Right hindlimb (tissue), 1 donor: ENCODE measurements at regions not wholly inside any gene's neighbourhood (a gene's known extent, or its start where the extent isn't known, plus 50 kb on each side); places are given as distances from the start of the nearest gene placed in this dataset.
"Not testable (repeated sequence)": the region's sequence is repeated elsewhere in the genome, so short reads cannot be mapped to it uniquely, and the experiment has no call there.

Source experiments
- DNase-seq: peaks from one replicate; pipeline ENCODE4 v3.0.0-alpha.2; 2018

DNA sequence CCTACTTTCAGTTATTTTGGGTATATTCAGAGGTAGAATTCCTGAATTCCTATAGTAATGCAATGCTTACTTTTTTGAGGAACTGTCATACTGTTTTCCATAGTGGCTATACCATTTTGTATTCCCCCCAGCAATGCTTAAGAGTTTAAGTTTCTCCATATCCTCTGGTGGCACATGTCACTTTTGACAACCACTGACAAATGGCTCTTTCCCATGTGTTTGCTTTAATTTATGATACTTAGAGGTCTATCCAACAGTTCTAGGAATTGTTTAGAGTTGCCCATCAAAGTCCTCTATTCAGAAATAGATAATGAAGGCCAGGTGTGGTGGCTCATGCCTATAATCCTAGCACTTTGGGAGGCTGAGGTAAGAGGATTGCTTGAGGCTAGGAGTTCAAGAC lies 128.9 kb upstream of the CFAP20DC start:
- no peak for DNase-seq

GRCh38 chr3:59171491-59171890 lies 121.7 kb upstream of the CFAP20DC start:
- DNase-seq = no peak

- DNase-seq = not testable (repeated sequence)
Observed at GRCh38 chr3:59170166-59170565, 120.3 kb upstream of the CFAP20DC start.

- no peak for DNase-seq
Observed at GRCh38 chr3:59167756-59168155, 117.9 kb upstream of the CFAP20DC start.

DNA sequence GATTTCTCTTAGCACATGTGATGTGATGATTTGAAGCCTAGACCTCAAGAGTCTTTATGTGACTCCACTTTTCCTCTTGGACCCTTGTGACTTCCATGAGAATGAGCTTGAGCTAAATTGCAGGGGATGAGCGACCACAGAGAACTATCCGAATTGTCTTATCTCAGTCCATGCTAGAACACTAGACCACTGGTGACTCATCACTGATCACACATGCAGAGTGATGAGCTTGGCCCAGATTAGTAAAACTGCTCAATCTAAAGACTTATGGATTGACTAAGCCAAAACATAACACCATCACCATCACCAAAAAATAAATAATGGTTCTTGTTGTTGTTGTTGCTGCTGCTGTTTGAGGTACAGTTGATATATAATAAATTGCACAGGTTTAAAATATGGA lies 114.1 kb upstream of the CFAP20DC start:
- DNase-seq = no peak

DNA sequence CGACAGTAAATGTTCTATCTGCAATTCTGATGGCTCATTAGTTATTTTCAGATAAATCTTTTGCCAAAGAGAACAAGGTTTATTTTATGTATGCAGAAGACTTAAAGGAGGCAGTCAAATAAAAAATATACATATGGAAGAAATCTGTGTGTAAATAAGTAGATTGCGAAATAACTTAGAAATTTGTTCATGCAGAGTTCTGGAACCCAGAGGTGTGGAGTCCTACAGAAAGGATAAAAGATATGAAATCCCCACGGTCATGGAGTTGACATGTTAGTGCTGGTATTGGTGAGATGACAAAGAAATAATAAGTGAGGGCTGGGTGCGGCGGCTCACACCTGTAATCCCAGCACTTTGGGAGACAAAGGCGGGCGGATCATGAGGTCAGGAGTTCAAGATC lies 111.2 kb upstream of the CFAP20DC start:
- DNase-seq = no peak

- no peak for DNase-seq
Observed at GRCh38 chr3:59160133-59160746, 110.4 kb upstream of the CFAP20DC start.

DNA sequence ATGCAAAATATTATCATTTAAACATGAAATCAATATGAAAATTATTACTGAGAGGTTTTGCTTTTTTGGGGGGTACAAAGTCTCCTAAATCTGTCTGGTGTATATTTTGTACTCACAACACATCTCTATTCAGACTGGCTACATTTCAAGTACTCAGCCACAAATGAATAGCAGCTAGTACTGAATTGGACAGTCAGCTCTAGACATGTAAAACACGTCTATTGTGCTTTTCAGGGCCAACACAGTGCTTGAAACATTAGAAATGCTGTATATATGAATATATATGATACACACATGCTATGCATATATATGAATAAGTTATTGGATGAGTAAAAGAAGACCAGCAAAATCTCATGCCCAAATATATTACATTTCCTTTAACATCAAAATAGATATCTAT lies 103.8 kb upstream of the CFAP20DC start:
- DNase-seq = no peak

DNA sequence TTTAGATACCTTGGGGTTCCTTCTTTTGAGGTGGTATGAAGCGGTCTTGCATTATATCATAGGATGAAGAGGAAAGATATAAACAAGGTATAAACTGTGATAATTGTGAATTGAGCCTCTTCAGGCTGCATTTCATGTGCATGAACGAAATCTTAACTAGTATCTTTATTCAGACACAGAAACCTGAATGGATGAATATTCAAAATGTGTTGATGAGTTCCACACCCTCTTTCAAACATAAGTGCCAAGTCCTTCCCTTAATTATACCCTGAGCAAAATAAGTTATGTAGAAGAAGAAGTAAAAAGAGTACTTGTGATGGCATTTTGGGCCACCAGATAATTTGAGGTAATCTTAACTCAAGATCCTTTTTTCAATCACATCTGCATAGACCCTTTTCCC lies 103.1 kb upstream of the CFAP20DC start:
- no peak for DNase-seq

- no peak for DNase-seq
Observed at GRCh38 chr3:59150039-59150438, 100.2 kb upstream of the CFAP20DC start.

DNA sequence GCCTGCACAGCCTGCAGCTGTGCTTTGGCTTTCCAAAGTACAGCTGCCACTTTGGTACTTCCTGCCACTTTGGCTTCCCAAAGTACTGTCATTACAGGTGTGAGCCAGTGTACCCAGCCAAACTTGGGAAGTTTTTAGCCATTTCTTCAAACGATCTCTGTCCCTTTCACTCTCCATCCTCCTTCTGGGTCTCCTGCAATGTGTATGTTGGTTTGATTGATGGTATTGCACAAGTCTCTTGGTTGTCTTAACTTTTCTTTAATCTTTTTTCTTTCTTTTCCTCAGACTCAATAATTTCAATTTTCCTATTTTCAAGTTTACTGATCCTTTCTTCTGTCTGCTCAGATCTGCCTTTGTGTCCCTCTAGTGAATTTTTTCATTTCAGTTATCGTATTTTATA lies 99.3 kb upstream of the CFAP20DC start:
- DNase-seq = no peak

GRCh38 chr3:59143447-59143846 lies 93.6 kb upstream of the CFAP20DC start:
- DNase-seq = no peak

GRCh38 chr3:59142556-59142955 lies 92.7 kb upstream of the CFAP20DC start:
- no peak for DNase-seq

- DNase-seq = no peak
Observed at GRCh38 chr3:59138966-59139365, 89.1 kb upstream of the CFAP20DC start.

GRCh38 chr3:59137415-59137814 lies 87.6 kb upstream of the CFAP20DC start:
- DNase-seq = no peak

GRCh38 chr3:59136081-59136480 lies 86.3 kb upstream of the CFAP20DC start:
- no peak for DNase-seq

DNA sequence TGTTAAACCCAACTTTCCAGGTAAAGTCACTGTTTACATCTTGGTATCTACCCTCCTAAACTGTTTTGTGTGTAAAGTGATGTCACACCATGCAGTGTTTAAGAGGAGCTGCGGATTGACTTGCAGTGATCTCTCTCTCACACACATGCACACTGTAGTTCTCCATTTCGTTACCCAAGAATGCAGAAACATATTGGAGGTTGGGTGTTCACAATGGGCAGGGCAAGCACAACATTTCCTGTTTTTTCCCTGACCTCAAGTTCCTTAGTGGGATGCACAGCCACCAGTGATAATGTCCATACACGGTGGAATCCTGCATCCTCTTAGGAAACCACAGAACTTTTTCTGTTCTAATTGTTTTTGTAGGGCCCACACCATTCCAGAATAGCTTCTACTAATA lies 85.3 kb upstream of the CFAP20DC start:
- DNase-seq = no peak

- no peak for DNase-seq
Observed at GRCh38 chr3:59133311-59133710, 83.5 kb upstream of the CFAP20DC start.

GRCh38 chr3:59131016-59131766 lies 81.4 kb upstream of the CFAP20DC start:
- no peak for DNase-seq

DNA sequence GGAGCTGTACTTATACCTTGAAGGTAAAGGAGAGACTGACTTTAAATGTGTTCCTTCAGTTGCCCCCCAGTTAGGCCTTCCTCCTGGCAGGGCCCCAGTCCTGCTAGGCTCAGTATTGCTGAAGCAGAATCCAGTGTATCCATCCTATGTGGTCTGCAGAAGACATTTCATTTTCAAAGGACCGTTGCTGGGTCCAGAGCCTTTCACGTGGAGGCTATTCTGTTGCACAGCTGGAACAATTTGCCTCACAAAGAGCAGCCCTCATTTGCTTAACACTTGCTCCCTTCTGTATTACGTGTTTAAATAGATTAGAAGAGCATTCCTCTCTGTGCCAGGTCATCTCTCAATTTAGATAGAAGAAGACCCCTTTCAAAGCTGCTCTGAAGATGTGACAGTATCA lies 78.9 kb upstream of the CFAP20DC start:
- DNase-seq = no peak

- no peak for DNase-seq
Observed at GRCh38 chr3:59127071-59127470, 77.2 kb upstream of the CFAP20DC start.

- DNase-seq = no peak
Observed at GRCh38 chr3:59126446-59126845, 76.6 kb upstream of the CFAP20DC start.

DNA sequence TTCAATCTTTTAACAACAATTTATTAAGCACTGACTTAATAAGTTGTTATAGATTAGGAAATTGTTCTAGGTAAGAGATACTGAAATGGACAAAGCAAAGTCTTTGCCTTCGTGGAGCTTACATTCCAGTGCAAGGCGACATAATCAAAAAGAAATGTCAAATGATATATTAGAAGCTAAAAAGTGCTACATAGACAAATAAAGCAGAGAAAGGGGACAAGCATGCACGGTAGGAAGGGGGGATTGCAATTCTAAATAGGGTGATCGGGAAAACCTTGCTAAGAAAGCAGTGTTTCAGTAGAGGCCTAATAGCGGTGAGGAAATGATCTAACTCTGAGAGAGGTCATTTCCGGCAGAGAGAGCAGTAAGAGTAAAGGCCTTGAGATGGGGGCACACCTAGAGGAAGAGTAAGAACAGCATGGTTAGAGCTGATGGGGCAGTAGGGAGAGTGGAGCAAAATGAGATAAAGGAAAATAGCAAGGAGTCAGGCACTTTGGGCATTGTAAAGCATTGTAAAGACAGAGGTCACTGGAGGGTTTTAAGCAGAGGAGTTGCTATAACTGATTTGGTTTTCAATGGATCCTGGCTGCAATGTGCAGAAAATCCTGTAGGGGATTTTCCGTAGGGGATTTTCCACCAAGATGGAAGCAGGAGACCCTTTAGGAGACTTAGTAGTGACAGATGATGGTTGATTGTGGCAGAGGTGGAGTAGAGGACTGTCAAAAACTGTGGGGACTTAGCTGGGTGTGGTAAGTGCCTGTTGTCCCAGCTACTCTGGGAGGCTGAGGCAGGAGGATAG lies 71.7 kb upstream of the CFAP20DC start:
- DNase-seq = no peak

DNA sequence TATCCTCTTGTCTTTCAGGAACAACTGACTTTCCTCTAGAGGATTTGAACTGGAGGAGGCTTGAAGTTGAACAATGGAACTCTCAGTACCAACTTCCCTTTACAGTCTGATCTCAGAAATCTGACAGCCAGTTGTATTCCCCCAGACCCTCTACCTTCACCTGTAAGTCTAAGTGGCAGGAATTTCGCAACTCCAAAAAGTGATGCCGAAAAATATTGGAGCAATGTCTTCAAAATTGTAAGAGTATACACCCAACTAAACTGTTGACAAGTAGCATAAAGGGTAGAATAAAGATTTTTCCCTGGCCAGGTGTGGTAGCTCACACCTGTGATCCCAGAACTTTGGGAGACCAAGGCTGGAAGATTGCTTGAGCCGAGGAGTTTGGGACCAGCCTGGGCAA lies 69.1 kb upstream of the CFAP20DC start:
- no peak for DNase-seq
